ENCODE measurements at regions not wholly inside any gene's neighbourhood (a gene's known extent, or its start where the extent isn't known, plus 50 kb on each side); places are given as distances from the start of the nearest gene placed in this dataset.
A peak's percentile ranks its signal among the peaks of the same experiment; 100 is the strongest.

- TF ChIP-seq CTCF (IDR thresholded peaks at IDR 0.05; ENCODE audit: low read depth, low read length, missing input control) (peak; percentile 26), MAX (IDR thresholded peaks at IDR 0.05) (no peak), JUND (IDR thresholded peaks at IDR 0.05) (no peak), RAD21 (IDR thresholded peaks at IDR 0.05) (peak; percentile 68 to 70), YY1 (IDR thresholded peaks at IDR 0.05) (no peak), GABPA (IDR thresholded peaks at IDR 0.05 in 1 of 2, conservative IDR thresholded peaks at IDR 0.05 in 1 of 2) (no peak), NR2F2 (IDR thresholded peaks at IDR 0.05) (no peak), RXRA (IDR thresholded peaks at IDR 0.05) (no peak)
Observed at GRCh38 chr3:174620138-174620537, 239.0 kb upstream of the NAALADL2 start.
